ENCODE measurements at regions not wholly inside any gene's neighbourhood (a gene's known extent, or its start where the extent isn't known, plus 50 kb on each side); places are given as distances from the start of the nearest gene placed in this dataset.

- Histone ChIP-seq H3K9me3 (ENCODE audit: control insufficient read depth, insufficient read depth, low read length) (0 out of 2 replicates have a peak, but pooled peaks cover 1% of the 10 kb centered on the region), H3K4ac (ENCODE audit: low read depth, low read length) (no peak overlapping the region), H3K4me3 (ENCODE audit: insufficient read depth, low read depth, low read length) (no peak overlapping the region), H2BK20ac (ENCODE audit: low read depth, low read length) (no peak overlapping the region), H2BK5ac (ENCODE audit: low read depth, low read length, poor library complexity, severe bottlenecking) (no peak overlapping the region), H2AK5ac (ENCODE audit: low read depth, low read length) (no peak overlapping the region), H3K9ac (ENCODE audit: low read depth, low read length) (no peak overlapping the region), H3K36me3 (ENCODE audit: control insufficient read depth, insufficient read depth, low read length) (no peaks in the 10 kb centered on the region), H3K4me2 (ENCODE audit: low read depth, low read length) (no peak overlapping the region), H4K5ac (ENCODE audit: low read depth, low read length) (no peak overlapping the region), H3K27ac (ENCODE audit: insufficient read depth, low read length) (no peak overlapping the region), H2BK15ac (ENCODE audit: low read depth, low read length) (no peak overlapping the region), H3K9me1 (ENCODE audit: insufficient read depth, low read length) (peaks cover 10% of the 10 kb centered on the region), H3K18ac (ENCODE audit: low read depth, low read length) (no peak overlapping the region), H3K79me1 (ENCODE audit: low read depth in 1 of 2, low read length in 2 of 2) (no peaks in the 10 kb centered on the region), H4K8ac (ENCODE audit: low read depth in 2 of 2, low read length in 2 of 2) (no peak overlapping the region), H2AK9ac (replicated peaks; ENCODE audit: low read depth, low read length, poor library complexity) (no peak overlapping the region), H3K14ac (replicated peaks; ENCODE audit: low read depth, low read length) (no peak overlapping the region), H3K56ac (ENCODE audit: extremely low read depth, insufficient read depth, low read length) (no peak overlapping the region), H3K27me3 (ENCODE audit: control insufficient read depth, insufficient read depth, low read length) (no peaks in the 10 kb centered on the region; the same call in 1 of the 2 replicates), H4K91ac (ENCODE audit: insufficient read depth, low read depth, low read length) (no peak overlapping the region), H3K23ac (ENCODE audit: low read depth, low read length) (no peak overlapping the region), H2AFZ (replicated peaks; ENCODE audit: low read length, poor library complexity) (no peak overlapping the region), H3K4me1 (ENCODE audit: control insufficient read depth, insufficient read depth, low read length) (peaks cover 6% of the 10 kb centered on the region), H2BK120ac (ENCODE audit: low read depth, low read length) (no peak overlapping the region), H4K20me1 (ENCODE audit: insufficient read depth, low read length) (no peaks in the 10 kb centered on the region)
- no peak for DNase-seq
- no peak for TF ChIP-seq BHLHE40 (IDR thresholded peaks at IDR 0.05; ENCODE audit: low read depth, low read length)
- no peak for TF ChIP-seq RFX5 (IDR thresholded peaks at IDR 0.05; ENCODE audit: low read depth, low read length)
- TF ChIP-seq MXI1 (IDR thresholded peaks at IDR 0.05; ENCODE audit: borderline replicate concordance, low read depth, low read length), result no peak
- TF ChIP-seq, protein P1, sequence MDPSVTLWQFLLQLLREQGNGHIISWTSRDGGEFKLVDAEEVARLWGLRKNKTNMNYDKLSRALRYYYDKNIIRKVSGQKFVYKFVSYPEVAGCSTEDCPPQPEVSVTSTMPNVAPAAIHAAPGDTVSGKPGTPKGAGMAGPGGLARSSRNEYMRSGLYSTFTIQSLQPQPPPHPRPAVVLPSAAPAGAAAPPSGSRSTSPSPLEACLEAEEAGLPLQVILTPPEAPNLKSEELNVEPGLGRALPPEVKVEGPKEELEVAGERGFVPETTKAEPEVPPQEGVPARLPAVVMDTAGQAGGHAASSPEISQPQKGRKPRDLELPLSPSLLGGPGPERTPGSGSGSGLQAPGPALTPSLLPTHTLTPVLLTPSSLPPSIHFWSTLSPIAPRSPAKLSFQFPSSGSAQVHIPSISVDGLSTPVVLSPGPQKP (IDR thresholded peaks at IDR 0.05; ENCODE audit: borderline replicate concordance, low read depth, low read length), result no peak
- no peak for TF ChIP-seq RAD21 (IDR thresholded peaks at IDR 0.05; ENCODE audit: low read length)
- TF ChIP-seq, protein P2, sequence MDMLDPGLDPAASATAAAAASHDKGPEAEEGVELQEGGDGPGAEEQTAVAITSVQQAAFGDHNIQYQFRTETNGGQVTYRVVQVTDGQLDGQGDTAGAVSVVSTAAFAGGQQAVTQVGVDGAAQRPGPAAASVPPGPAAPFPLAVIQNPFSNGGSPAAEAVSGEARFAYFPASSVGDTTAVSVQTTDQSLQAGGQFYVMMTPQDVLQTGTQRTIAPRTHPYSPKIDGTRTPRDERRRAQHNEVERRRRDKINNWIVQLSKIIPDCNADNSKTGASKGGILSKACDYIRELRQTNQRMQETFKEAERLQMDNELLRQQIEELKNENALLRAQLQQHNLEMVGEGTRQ (IDR thresholded peaks at IDR 0.05; ENCODE audit: low read depth, low read length), result no peak
- no peak for TF ChIP-seq CHD1 (IDR thresholded peaks at IDR 0.05; ENCODE audit: low read depth, low read length)
- intact Hi-C loops (cut with micrococcal nuclease) (no loop called here), in situ Hi-C loops (cut with MboI; ENCODE audit: low sequenced_read_pairs) (no loop called here), dilution Hi-C loops (cut with HindIII; ENCODE audit: low sequenced_read_pairs, unreplicated experiment) (no loop called here)
- POLR2A ChIA-PET (ENCODE audit: unreplicated experiment), result no interaction called here
- no peak for ATAC-seq (ENCODE audit: low read depth)
- no CpG with 5 or more reads among the region's 3 CpGs for WGBS, 2 experiments (ENCODE audit: extremely low coverage in 2 of 2, insufficient read length in 1 of 2)
- CTCF ChIA-PET, result no interaction called here
- no TSS peak for BruUV-seq (replicated peaks)
Observed at GRCh38 chr20:36084356-36084755, 70.2 kb upstream of the EPB41L1 start.

Data from IMR-90 (cell line).